ENCODE measurements at regions not wholly inside any gene's neighbourhood (a gene's known extent, or its start where the extent isn't known, plus 50 kb on each side); places are given as distances from the start of the nearest gene placed in this dataset.
A peak's percentile ranks its signal among the peaks of the same experiment; 100 is the strongest.
"Not testable (repeated sequence)": the region's sequence is repeated elsewhere in the genome, so short reads cannot be mapped to it uniquely, and the experiment has no call there.

DNA sequence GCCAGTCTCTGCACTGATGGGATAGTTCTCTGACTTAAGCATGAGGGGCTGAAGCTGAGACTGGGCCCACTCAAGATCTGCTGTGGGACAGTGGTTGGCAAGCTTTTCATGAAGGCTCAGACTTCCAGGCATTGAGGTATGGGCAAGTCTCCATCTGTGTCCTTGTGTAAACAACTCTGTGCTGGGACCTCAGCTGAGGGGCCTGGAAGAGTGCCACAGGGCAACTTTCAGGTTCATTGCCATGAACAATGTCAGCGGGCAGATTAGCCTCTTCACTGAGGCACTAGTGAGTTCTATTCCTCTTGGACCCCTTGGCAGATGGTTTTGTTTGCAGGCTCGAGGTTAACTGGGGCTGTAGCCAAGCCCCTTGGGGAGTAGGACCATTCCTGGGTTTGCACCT, 127.1 kb downstream of the MRPS30 start:
- intact Hi-C loops (cut with DNase I), result loop anchor here (1.0 kb wide), 1 partner anchor 20 kb away; no protein-coding TSS in a partner anchor

DNA sequence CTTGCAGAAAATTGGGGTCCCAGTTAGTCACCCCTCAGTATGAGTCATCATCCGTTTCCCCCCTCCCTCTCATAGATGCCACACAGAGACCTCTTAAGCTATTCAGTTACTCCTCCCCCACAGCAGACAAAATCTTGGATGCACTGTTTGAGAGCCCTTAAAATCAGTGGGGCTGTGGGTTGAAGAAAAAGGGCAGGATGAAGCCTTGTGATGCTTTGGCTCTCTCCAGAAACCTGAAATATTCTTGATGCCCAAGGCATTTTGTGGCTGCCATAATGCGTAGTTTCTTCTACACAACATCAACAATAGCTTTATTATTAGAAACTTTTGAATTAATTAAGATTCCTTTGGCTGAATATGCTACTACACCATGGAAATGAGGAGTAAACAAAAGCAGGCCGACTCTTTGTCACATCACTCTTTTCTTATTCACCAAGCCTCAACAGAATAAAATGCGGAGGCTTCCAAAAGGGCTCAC, 133.8 kb downstream of the MRPS30 start:
- intact Hi-C loops (cut with DNase I), result no loop called here
- DNase-seq, result no peak

More for the DNA sequence above, 127.1 kb downstream of the MRPS30 start:
- DNase-seq, result peak in 2 of 10 donors; percentile 31 to 70

DNA sequence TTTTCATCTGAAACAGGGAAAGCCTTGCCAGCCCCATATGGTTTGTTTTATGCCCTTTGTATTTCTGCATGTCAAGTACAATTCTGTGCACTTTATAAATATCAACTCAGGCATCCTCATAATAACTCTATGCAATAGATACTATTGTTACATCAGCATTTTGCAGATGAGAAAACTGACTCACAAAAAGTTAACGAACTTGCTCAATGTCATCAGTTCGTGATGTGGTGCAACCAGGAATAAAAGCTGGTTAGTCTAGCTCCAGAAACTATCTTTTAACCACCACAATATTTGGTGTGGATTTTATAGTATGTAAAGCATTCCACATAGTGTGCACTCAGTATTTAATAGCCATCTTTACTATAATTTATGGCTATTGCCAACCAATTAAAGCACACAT, 134.9 kb downstream of the MRPS30 start:
- intact Hi-C loops (cut with DNase I), result no loop called here
- no peak for DNase-seq

DNA sequence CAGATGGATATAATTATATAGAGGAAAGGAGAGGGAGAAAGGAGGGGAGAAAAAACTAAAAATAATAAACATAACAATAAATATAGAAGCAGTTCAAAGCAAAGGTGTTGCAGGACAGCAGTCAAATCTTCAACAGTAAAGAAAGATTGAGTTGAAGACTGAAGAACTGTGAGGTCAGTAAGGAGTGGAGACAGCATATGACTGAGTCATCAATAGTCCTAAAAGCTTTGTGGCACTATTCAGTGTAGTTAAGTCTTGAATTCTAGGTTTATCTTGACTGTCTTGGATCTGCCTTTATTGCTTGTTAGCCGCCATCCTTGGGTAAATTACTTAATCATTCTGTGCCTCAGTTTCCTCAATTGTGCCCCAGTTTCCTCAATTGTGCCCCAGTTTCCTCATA, 137.0 kb downstream of the MRPS30 start:
- intact Hi-C loops (cut with DNase I), result no loop called here
- no peak for DNase-seq

DNA sequence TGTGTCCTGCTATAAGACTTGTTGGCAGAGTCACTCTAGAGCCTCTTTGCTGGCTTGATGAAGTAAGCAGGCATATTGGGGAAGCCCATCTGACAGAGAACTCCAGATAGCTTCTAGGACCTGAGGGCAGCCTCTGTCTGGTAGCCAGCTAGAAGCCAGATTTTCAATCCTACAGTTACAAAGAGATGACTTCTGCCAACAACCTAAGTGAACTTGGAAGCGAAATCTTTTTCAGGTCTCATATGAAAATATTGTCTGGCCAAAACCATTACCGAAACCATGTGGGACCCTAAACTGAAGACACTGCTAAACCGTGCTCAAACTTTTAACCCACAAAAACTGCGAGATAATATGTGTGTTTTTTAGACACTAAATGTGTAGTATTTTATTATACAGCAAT, 140.9 kb downstream of the MRPS30 start:
- DNase-seq, result no peak

DNA sequence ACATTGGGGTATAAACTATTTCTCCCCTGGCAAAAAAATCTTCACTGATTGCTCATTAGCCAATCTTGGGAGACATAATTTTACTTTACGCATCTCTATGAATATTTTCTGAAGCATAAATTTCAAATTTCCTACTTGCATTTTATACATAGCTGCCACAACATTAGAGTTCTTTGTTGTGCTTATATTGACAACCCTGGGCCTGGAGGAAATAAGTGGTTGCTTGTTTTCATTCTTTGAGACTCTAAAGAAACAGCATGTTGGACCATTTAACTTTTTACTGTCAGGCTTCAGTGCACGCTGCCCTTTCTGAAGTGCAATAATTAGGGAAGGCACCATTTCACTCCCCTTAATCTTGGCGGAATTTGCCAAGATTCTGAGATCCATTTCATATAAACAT, 142.6 kb downstream of the MRPS30 start:
- no peak for DNase-seq
- intact Hi-C loops (cut with DNase I), result no loop called here

More for the DNA sequence above, 140.9 kb downstream of the MRPS30 start:
- intact Hi-C loops (cut with DNase I), result no loop called here

DNA sequence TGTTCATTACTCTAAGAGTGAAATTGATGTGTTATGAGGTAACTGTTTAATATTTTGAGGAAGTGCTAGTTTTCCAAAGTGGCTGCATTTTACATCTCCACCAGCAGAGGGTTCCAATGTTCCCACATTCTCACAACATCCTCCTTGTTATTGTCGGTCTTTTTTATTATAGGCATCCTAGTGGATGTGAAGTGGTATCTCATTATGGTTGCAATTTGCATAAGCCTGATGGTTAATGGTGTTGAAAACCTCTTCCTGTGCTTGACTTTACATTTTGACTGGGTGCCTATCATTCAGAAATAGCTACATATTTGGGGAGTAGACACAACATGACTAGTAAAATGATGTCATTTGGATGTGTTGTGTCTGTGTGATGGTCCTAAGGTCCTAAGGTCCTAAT, 143.6 kb downstream of the MRPS30 start:
- intact Hi-C loops (cut with DNase I), result no loop called here

DNA sequence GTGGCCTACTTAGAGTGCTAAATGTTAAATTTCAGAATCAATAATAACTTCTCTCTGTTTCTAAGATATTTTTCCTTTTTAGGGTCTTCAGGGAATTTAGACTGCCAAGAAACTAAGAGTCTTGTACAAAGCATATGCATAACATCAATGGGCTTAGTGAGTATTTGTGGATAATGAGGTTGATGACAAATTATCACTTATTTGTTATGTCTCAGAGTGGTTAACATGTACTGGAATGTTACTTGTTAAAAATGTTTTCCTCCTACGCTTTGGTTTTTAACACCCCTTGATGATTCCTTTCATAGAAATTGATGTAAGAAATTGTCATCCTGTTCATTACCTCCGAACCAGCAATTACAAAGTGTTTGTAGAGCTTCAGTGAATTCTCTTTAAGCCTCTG, 144.3 kb downstream of the MRPS30 start:
- no peak for DNase-seq
- intact Hi-C loops (cut with DNase I), result no loop called here

More for the DNA sequence above, 143.6 kb downstream of the MRPS30 start:
- no peak for DNase-seq

DNA sequence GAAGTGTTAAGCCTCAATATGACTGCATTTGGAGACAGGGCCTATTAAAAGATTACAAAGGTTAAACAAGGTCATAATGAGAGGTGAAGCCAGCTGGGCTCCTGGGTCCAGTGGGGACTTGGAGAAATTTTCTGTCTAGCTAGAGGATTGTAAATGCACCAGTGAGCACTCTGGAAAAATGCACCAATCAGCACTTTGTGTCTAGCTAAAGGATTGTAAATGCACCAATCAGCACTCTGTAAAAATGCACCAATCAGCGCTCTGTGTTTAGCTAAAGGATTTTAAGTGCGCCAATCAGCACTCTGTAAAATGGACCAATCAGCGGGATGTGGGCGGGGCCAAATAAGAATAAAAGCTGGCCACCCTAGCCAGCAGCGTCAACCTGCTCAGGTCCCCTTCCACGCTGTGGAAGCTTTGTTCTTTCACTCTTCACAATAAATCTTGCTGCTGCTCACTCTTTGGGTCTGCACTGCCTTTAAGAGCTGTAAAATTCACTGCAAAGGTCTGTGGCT, 150.3 kb downstream of the MRPS30 start:
- DNase-seq; intact Hi-C loops (cut with DNase I): not testable (repeated sequence)

DNA sequence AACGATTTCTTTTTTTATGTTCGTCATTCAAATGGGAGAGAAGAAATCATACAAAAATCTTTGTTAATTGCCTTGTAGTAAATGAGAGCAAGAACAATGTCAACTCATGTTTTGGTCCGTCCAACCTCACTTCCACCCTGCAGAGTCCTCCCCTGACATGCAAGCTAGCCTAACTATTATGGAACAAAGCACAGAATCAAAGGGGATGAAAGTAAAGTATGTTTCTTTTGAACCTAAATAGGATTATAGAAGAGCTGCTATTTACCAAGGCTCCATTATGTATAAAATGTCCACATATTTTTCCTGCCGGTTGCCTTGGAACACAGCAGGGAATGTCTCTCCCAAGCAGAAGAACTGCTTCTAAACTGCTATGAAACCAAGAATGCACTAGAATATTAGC, 161.1 kb downstream of the MRPS30 start:
- no peak for DNase-seq
- intact Hi-C loops (cut with DNase I), result no loop called here

DNA sequence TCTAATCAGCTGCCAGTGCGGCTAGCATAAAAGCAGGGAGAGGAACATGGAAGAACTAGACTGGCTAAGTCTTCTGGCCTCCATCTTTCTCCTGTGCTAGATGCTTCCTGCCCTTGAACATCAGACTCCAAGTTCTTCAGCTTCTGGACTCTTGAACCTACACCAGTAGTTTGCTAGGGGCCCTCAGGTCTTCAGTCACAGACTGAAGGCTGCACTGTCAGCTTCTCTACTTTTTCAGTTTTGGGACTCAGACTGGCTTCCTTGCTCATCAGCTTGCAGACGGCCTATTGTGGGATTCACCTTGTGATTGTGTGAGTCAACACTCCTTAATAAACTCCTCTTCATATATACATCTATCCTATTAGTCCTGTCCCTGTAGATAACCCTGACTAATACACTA, 162.2 kb downstream of the MRPS30 start:
- DNase-seq; intact Hi-C loops (cut with DNase I): not testable (repeated sequence)

DNA sequence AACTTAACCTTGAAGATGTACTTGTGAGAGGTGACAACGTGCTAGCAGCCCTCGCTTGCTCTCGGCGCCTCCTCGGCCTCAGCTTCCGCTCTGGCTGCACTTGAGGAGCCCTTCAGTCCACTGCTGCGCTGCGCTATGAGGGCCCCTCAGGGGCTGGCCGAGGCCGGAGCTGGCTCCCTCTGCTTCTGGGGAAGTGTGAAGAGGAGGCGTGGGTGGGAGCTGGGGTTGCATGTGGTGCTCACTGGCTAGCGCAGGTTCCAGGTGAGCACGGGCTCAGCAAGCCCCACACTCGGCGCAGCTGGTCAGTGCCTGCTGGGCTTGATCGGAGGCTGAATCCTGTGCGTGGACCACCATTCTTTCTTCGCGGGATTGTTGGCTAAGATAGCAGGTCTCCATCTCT, 166.1 kb downstream of the MRPS30 start:
- intact Hi-C loops (cut with DNase I), result no loop called here

DNA sequence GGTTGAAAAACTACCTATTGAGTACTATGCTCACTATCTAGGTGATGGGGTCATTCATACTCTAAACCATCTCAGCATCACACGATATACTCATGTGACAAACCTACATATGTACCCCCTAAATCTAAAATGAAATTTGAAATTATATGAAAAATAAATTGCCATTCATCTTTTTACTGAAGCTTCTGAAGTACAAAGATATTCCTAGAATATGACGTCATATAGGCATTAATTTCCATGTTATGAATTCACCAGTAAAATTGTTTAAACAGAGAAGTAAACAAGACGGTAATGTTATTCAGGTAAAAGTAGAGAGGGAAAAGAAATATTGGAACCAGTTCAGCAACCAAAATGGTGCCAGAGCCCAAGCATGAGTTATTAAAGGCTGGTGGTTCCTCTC, 173.0 kb downstream of the MRPS30 start:
- no peak for DNase-seq
- intact Hi-C loops (cut with DNase I), result no loop called here

More for the DNA sequence above, 166.1 kb downstream of the MRPS30 start:
- peak in 2 of 10 donors; percentile 47 to 80 for DNase-seq

DNA sequence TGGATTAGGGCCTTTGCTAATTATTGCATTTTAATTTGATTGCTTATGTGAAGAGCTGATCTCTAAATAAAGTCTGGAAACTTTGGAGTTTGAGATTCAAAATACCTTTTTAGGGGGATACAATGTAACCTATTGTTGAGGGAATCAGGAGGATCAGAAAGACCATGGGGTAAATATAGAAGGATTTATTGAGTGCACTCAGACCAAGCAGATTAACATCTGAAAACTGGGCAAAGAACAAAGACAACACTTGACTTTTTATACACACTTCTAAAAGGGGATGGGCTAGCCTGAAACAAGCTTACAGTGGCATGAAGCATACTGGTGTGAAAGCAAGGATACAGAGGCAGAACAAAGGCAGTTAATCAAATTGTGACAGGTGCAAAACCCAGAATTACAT, 174.3 kb downstream of the MRPS30 start:
- intact Hi-C loops (cut with DNase I), result no loop called here
- no peak for DNase-seq

DNA sequence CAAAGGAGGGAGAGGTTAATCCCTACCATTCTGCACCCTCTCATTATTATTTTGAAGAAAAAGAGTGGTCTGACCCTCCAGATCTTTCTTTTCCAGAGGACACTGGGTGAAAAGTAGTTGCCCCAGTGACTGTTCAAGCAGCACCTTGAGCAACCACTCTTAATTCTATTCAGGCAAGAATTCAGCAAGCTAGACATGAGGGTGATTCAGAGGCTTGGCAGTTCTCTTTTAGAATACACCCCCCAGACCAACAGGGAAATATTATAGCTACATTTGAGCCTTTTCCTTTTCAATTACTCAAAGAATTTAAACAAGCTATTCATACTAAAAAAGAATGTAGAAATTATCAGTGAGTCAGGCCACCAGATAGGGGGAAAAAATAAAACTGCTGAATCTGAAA, 178.3 kb downstream of the MRPS30 start:
- intact Hi-C loops (cut with DNase I), result no loop called here
- DNase-seq, result no peak

DNA sequence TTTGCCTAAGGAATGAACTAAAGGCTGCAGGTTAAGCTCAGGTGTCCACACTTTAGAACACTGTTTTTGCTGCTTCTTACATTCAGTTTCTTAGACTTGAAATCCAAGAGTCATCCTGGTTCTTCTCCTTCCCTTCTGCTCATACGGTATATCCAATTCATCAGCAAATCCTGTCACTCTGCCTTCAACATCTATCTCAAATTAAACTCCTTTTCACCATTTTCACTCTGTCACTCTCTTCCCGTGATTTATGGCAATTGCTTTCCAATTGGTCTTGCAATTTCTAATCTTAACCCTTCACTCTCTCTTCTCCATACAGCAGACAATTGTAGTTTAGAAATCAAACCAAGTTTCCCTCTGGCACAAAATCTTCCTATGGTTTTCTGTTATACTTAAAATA, 182.9 kb downstream of the MRPS30 start:
- intact Hi-C loops (cut with DNase I), result no loop called here
- DNase-seq, result no peak

DNA sequence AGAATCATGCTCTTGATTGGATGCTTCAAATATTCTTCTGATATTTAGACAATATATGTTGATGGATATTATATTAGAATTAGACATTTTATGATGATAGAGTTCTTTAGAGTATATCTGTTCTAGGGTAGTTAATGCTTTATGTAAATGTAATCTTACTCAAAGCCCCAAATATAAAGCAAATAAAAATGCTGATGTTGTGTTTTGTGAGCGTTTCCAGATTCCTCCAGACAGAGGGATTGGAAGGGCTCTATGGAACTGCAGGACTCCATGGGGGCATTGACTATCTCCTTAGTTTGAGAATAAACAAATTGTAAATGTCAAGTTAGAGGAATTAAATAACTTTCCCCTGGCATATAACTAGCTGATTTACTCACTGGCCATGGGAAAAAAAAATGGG, 184.5 kb downstream of the MRPS30 start:
- intact Hi-C loops (cut with DNase I), result no loop called here
- no peak for DNase-seq

DNA sequence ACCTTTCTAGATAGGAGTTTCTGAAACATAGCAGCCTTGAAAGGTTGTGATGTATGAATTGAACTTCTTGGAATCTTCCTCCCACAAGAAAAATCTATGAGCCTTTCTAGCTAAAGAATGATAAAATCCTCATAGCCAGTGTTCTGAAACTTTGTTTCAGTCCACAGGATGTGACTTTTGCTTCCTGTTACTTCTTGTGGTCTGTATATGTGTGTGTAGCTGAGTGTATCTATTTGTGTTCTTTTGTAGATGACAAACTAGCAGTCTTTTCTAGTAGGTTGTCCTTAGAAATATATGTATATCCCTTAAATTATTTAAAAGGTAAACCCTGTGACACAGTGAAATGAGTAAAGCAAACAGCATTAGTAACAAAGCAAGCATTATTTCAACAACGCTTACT, 188.8 kb downstream of the MRPS30 start:
- no peak for DNase-seq
- intact Hi-C loops (cut with DNase I), result no loop called here

DNA sequence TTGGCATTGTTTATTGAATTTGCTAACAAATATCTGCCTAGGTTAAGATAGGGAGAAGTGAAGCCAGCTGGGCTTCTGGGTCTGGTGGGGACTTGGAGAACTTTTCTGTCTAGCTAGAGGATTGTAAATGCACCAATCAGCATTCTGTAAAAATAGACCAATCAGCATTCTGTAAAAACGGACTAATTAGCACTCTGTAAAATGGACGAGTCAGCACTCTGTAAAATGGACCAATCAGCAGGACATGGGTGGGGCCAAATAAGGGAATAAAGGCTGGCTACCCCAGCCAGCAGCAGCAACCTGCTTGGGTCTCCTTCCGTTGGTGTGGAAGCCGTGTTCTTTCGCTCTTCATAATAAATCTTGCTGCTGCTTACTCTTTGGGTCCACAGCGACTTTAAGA, 198.4 kb downstream of the MRPS30 start:
- DNase-seq; intact Hi-C loops (cut with DNase I): not testable (repeated sequence)

DNA sequence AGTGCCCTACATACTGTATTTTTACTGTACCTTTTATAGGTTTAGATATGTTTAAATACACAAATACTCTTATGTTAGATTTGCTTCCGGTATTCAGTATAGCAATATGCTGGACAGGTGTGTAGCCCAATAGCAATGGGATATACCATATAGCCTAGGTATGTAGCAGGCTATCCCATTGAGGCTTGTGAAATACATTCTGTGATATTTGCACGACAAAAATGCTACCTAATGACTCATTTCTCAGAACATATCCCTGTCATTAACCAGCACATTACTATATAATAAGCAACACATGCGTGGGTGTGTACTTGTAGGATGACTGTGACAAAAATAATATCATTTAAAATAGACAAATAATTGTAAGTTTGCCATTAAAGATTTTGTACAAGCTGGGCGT, 208.8 kb downstream of the MRPS30 start:
- intact Hi-C loops (cut with DNase I), result no loop called here
- no peak for DNase-seq

DNA sequence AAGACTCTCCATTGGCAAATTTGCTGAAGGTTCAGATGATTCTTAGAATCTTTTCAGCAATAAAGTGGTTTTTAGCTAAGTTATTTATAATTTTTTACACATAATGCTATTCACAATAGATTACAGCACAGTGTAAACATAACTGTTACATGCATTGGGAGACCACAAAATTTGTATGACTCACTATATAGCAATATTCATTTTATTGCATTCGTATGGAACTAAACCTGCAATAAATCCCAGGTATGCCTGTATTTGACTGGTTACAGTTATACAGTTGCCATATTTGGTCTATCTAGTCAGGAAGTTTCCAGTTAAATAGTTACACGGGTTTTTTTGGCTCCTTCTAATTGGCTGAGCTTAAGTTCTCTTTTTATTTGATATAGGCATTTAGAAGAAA, 220.8 kb downstream of the MRPS30 start:
- intact Hi-C loops (cut with DNase I), result no loop called here
- DNase-seq, result no peak

DNA sequence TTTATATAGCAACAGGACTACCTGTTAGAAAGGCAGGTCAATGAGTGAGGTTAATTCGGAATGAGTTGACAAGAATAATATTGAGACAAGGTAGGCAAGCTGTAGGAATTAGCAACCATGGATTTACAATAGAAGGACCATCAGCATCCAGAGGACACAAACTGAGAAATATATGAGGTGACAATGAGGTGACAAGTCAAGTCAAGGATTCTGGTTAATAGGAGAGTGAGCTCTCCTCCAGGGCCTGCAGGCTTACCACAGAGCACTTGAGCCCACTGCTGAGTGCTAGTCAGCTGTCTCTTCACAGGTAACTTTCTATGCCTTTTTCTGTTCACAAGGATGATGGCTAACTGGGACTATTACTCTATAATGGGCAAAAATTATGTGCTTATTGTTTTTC, 227.2 kb downstream of the MRPS30 start:
- intact Hi-C loops (cut with DNase I), result no loop called here
- no peak for DNase-seq

DNA sequence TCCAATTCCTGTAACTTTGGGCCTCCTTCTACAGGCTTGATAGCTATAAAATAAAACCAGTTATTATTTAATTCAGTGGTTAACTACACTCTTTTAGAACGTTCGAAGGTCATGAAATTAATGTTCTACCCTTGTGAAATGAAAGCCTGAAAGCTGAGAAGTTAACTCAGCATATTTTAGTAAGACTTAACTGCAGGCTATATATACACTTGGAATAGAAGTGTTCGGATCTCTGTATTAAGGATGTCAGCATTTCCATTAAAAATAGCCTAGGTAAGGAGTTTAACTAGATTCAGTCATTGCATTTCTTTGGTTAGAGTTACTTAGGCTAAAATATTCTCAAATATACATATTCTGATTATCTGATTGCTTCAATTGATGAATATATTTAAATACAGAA, 229.2 kb downstream of the MRPS30 start:
- intact Hi-C loops (cut with DNase I), result loop anchor here (2.0 kb wide), 1 partner anchor 659 kb away; the partner anchor contains the start of gene HCN1
- DNase-seq, result no peak
